Astrocyte (in vitro differentiated cells and primary cell): ENCODE measurements at regions not wholly inside any gene's neighbourhood (a gene's known extent, or its start where the extent isn't known, plus 50 kb on each side); places are given as distances from the start of the nearest gene placed in this dataset.

ENCODE experiments used
- EZH2 ChIP-seq: IDR thresholded peaks from 2 replicates; pipeline ENCODE4 v1.6.1; 2012; ENCODE audit warnings: mild to moderate bottlenecking, low read length, inconsistent platforms; ENCODE audit not compliant: insufficient read depth
- TF ChIP-seq, protein P1 (sequence below): IDR thresholded peaks from 2 replicates; pipeline ENCODE4 v1.5.1; 2011; ENCODE audit warnings: low read depth, mild to moderate bottlenecking, inconsistent platforms, low read length, moderate library complexity; ENCODE audit not compliant: insufficient read depth

DNA sequence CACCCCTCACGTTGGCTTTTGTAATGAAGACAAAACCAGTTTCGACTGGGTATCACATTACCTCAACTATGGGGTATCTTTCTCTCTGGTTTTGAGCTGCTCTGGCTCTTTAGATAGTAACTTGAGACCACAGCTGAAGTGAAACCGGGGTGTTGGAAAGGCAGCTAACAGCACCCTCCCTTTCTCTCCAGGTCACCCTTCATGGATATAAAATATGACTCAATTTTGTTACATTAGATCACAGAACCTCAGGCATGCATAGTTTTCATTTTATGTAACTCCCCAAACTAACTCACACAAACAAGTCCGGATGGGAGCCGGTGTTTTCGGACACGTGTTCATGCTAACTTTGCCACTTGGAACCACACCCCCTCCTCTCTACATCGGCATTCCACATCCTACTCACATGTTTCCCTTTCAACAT is 90.7 kb downstream of the NR2F2 start:
- TF ChIP-seq, protein P1, sequence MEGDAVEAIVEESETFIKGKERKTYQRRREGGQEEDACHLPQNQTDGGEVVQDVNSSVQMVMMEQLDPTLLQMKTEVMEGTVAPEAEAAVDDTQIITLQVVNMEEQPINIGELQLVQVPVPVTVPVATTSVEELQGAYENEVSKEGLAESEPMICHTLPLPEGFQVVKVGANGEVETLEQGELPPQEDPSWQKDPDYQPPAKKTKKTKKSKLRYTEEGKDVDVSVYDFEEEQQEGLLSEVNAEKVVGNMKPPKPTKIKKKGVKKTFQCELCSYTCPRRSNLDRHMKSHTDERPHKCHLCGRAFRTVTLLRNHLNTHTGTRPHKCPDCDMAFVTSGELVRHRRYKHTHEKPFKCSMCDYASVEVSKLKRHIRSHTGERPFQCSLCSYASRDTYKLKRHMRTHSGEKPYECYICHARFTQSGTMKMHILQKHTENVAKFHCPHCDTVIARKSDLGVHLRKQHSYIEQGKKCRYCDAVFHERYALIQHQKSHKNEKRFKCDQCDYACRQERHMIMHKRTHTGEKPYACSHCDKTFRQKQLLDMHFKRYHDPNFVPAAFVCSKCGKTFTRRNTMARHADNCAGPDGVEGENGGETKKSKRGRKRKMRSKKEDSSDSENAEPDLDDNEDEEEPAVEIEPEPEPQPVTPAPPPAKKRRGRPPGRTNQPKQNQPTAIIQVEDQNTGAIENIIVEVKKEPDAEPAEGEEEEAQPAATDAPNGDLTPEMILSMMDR = no peak
- no peak for TF ChIP-seq EZH2
